GM12878 (cell line): ENCODE measurements at regions not wholly inside any gene's neighbourhood (a gene's known extent, or its start where the extent isn't known, plus 50 kb on each side); places are given as distances from the start of the nearest gene placed in this dataset.

Source experiments
- ATAC-seq: fragments of 200-7000 bp; cut with Tn5 transposase; 3 replicates; pipeline ENCODE4 v1.9.1; 2020; ENCODE audit warnings: mild to moderate bottlenecking, moderate library complexity
- BruUV-seq: library from RNA; stranded (reverse); fragments of 400-500 nt; replicated peaks from 2 replicates; lab custom pipeline; 2021; lab: Mats Ljungman, UMichigan
- CTCF ChIA-PET: fragments of 300-600 bp; sonication (Branson Sonifier 250); formaldehyde crosslinking; extraction: SDS; loops from one replicate; lab custom pipeline; 2021; ENCODE audit warnings: inconsistent platforms; lab: Yijun Ruan, JAX
- POLR2A ChIA-PET: fragments of 350-600 bp; formaldehyde crosslinking; extraction: SDS; loops from one replicate; lab custom pipeline; 2021; ENCODE audit warnings: inconsistent platforms; lab: Charles Lee
- RAD21 ChIA-PET: fragments of 300-600 bp; sonication (Branson Sonifier 250); formaldehyde crosslinking; loops from one replicate; lab custom pipeline; 2023; ENCODE audit warnings: antibody characterized with exemption; ENCODE audit not compliant: unreplicated experiment; lab: Charles Lee
- SMC1A ChIA-PET: fragments of 300-600 bp; sonication (Branson Sonifier 250); formaldehyde crosslinking; loops from one replicate; lab custom pipeline; 2023; ENCODE audit not compliant: unreplicated experiment, uncharacterized antibody; lab: Charles Lee
- DNase-seq: peaks from one replicate; pipeline ENCODE4 v3.0.0-alpha.2; 2011; ENCODE audit warnings: low read depth, low spot score
- FAIRE-seq: peaks from 3 replicates; lab custom pipeline; 2011; peaks lifted over from hg19 to GRCh38; lab: Jason Lieb, UNC
- H2AFZ ChIP-seq: 2 replicates; pipeline ENCODE4 v1.6.0; 2011; ENCODE audit warnings: low read depth, low read length, control low read depth; ENCODE audit not compliant: control insufficient read depth
- H3K27ac ChIP-seq: 2 replicates; pipeline ENCODE4 v1.5.1; 2011; ENCODE audit warnings: control low read depth; ENCODE audit not compliant: control insufficient read depth, insufficient read depth
- H3K27me3 ChIP-seq, 2 experiments: replicated peaks in 1 of 2; 2 replicates each; pipeline versions ENCODE4 v1.6.0 to v1.6.1; 2011; ENCODE audit warnings: low read length in 1 of 2; ENCODE audit not compliant: control insufficient read depth in 2 of 2, insufficient read depth in 2 of 2
- H3K36me3 ChIP-seq, 2 experiments: 2 replicates each; pipeline ENCODE4 v1.5.1; 2011; ENCODE audit warnings: low read length in 1 of 2; ENCODE audit not compliant: control insufficient read depth in 2 of 2, insufficient read depth in 2 of 2
- H3K4me1 ChIP-seq: 2 replicates; pipeline ENCODE4 v1.6.1; 2011; ENCODE audit warnings: mild to moderate bottlenecking, low read length, moderate library complexity, mixed read lengths; ENCODE audit not compliant: control insufficient read depth, insufficient read depth
- H3K4me2 ChIP-seq: 2 replicates; pipeline ENCODE4 v1.6.0; 2011; ENCODE audit warnings: control low read depth; ENCODE audit not compliant: control insufficient read depth, insufficient read depth
- H3K4me3 ChIP-seq: fragments of 200-600 bp; sonication (generic); 2 replicates; pipeline ENCODE4 v1.5.1; 2016
- H3K79me2 ChIP-seq: 2 replicates; pipeline ENCODE4 v1.6.0; 2011; ENCODE audit warnings: low read length; ENCODE audit not compliant: control insufficient read depth, insufficient read depth
- H3K9ac ChIP-seq: 2 replicates; pipeline ENCODE4 v1.8.0; 2011; ENCODE audit warnings: low read length, control low read depth, mixed read lengths; ENCODE audit not compliant: control insufficient read depth, insufficient read depth
- H3K9me3 ChIP-seq: replicated peaks from 3 replicates; pipeline ENCODE4 v1.5.1; 2011; ENCODE audit warnings: mild to moderate bottlenecking, low read length; ENCODE audit not compliant: control insufficient read depth, insufficient read depth
- H4K20me1 ChIP-seq: 2 replicates; pipeline ENCODE4 v1.6.0; 2011; ENCODE audit not compliant: control insufficient read depth, insufficient read depth
- CHD4 ChIP-seq: fragments of 200-600 bp; sonication (generic); IDR thresholded peaks from 2 replicates; pipeline ENCODE4 v1.6.1; 2016; ENCODE audit warnings: mild to moderate bottlenecking
- JUNB ChIP-seq: IDR thresholded peaks from 2 replicates; pipeline ENCODE4 v1.6.1; 2016; ENCODE audit warnings: antibody characterized with exemption, mild to moderate bottlenecking
- RAD21 ChIP-seq: IDR thresholded peaks from 2 replicates; pipeline ENCODE4 v1.6.1; 2011; ENCODE audit warnings: mild to moderate bottlenecking, low read depth, low read length, moderate library complexity; ENCODE audit not compliant: insufficient read depth
- SMC3 ChIP-seq: IDR thresholded peaks from 2 replicates; pipeline ENCODE4 v1.6.1; 2011; ENCODE audit warnings: low read length, improper control_type of control experiment, borderline replicate concordance
- YY1 ChIP-seq: IDR thresholded peaks from 2 replicates; pipeline ENCODE4 v1.6.1; 2011; ENCODE audit warnings: low read depth, mild to moderate bottlenecking, low read length
- WGBS: methylation state at CpG from one replicate; pipeline ENCODE4 v1.1.6; 2016; ENCODE audit warnings: low lambda C conversion rate; ENCODE audit not compliant: insufficient replicate concordance, insufficient coverage; ENCODE audit errors: missing lambda C conversion rate; 5-methylcytosine and 5-hydroxymethylcytosine counted together
- in situ Hi-C: fragments of 300-500 bp; cut with MboI; formaldehyde crosslinking; loops from 9 replicates; pipeline ENCODE4 v1.14.3; 2018; ENCODE audit warnings: mixed read lengths
- intact Hi-C: fragments of 100-400 bp; cut with micrococcal nuclease; formaldehyde crosslinking; loops from one replicate; pipeline ENCODE4 v1.14.2; 2022; ENCODE audit not compliant: unreplicated experiment
- TF ChIP-seq, protein P1 (sequence below): IDR thresholded peaks from 2 replicates; pipeline ENCODE4 v1.6.1; 2012; ENCODE audit warnings: low read length, inconsistent platforms
- TF ChIP-seq, protein P2 (sequence below): IDR thresholded peaks from 2 replicates; pipeline ENCODE4 v1.6.1; 2011; ENCODE audit warnings: low read depth, low read length, improper control_type of control experiment, borderline replicate concordance
- TF ChIP-seq, protein P3 (sequence below), 3 experiments: IDR thresholded peaks in 2 of 3; conservative IDR thresholded peaks in 1 of 3; 2 replicates each; pipeline ENCODE4 v1.5.1; 2011; ENCODE audit warnings: low read depth in 3 of 3, low read length in 3 of 3, mild to moderate bottlenecking in 3 of 3, control low read depth in 2 of 3, moderate library complexity in 2 of 3, inconsistent platforms in 1 of 3, mixed read lengths in 1 of 3; ENCODE audit not compliant: control insufficient read depth in 2 of 3, insufficient read depth in 1 of 3; ENCODE audit errors: extremely low read depth in 1 of 3

DNA sequence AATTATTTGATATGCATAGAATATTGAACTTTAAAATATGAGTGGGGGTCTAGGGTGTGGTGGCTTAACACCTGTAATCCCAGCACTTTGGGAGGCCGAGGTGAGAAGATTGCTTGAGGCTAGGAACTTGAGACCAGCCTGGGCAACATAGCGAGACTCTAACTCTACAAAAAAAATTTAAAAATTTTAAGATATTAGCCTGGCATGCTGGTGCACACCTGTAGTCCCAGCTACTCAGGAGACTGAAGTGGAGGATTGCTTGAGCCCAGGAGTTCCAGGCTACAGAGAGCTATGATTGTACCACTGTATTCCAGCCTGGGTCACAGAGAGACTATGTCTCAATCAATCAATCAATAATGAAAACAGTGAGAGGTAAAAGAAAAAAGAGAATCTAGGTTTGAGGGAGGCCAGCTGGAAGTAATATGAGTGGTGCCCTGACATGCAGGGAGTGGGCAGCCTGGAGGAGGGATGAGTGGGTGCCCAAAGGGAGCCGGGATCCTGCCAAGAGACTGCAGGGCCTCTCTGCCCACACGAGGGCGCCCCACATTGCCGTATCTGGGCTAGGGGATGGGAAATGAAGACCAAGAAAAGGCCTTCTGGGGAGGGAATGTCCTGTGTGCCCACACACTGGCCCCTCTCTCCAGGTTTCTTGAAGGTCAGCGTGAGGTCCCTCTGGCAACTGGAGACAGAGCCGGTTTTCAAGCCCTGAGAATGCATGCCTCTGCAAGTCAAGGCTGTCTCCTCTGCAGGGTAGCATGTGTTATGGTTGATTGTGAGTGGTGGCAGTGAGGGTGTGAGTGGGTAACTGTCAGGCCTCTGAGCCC lies 93.9 kb upstream of the PPM1J start:
- in situ Hi-C loops (loop anchor here (5.0 kb wide), 3 partner anchors 92 to 417 kb away; partner anchors contain the start of gene PPM1J), intact Hi-C loops (loop anchor here (1.0 kb wide), 2 partner anchors 72 to 233 kb away; no protein-coding TSS in a partner anchor)
- ChIA-PET SMC1A (interaction anchor here (0.5 to 13.0 kb wide), 9 partner anchors 10 to 264 kb away, joined by 3 to 178 read pairs (median 3); partner anchors contain the start of genes LRIG2 and PPM1J), POLR2A (no interaction called here), RAD21 (interaction anchor here (0.6 to 13.1 kb wide), 5 partner anchors 11 to 263 kb away, joined by 3 to 192 read pairs (median 5); partner anchors contain the start of gene PPM1J), CTCF (interaction anchor here (0.8 to 13.6 kb wide), 15 partner anchors 9 to 644 kb away, joined by 3 to 428 read pairs (median 4); partner anchors contain the start of genes LRIG2 and PPM1J)
- DNase-seq = no peak
- TF ChIP-seq, protein P1, sequence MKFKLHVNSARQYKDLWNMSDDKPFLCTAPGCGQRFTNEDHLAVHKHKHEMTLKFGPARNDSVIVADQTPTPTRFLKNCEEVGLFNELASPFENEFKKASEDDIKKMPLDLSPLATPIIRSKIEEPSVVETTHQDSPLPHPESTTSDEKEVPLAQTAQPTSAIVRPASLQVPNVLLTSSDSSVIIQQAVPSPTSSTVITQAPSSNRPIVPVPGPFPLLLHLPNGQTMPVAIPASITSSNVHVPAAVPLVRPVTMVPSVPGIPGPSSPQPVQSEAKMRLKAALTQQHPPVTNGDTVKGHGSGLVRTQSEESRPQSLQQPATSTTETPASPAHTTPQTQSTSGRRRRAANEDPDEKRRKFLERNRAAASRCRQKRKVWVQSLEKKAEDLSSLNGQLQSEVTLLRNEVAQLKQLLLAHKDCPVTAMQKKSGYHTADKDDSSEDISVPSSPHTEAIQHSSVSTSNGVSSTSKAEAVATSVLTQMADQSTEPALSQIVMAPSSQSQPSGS = no peak
- TF ChIP-seq, protein P2, sequence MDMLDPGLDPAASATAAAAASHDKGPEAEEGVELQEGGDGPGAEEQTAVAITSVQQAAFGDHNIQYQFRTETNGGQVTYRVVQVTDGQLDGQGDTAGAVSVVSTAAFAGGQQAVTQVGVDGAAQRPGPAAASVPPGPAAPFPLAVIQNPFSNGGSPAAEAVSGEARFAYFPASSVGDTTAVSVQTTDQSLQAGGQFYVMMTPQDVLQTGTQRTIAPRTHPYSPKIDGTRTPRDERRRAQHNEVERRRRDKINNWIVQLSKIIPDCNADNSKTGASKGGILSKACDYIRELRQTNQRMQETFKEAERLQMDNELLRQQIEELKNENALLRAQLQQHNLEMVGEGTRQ = no peak
- peak; percentile 72 for TF ChIP-seq SMC3
- no peak for TF ChIP-seq JUNB
- TF ChIP-seq CHD4 = no peak
- TF ChIP-seq, protein P3, sequence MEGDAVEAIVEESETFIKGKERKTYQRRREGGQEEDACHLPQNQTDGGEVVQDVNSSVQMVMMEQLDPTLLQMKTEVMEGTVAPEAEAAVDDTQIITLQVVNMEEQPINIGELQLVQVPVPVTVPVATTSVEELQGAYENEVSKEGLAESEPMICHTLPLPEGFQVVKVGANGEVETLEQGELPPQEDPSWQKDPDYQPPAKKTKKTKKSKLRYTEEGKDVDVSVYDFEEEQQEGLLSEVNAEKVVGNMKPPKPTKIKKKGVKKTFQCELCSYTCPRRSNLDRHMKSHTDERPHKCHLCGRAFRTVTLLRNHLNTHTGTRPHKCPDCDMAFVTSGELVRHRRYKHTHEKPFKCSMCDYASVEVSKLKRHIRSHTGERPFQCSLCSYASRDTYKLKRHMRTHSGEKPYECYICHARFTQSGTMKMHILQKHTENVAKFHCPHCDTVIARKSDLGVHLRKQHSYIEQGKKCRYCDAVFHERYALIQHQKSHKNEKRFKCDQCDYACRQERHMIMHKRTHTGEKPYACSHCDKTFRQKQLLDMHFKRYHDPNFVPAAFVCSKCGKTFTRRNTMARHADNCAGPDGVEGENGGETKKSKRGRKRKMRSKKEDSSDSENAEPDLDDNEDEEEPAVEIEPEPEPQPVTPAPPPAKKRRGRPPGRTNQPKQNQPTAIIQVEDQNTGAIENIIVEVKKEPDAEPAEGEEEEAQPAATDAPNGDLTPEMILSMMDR (IDR thresholded peaks at IDR 0.05 in 2 of 3, conservative IDR thresholded peaks at IDR 0.05 in 1 of 3; ENCODE audit: control insufficient read depth in 2 of 3, extremely low read depth in 1 of 3, insufficient read depth in 1 of 3, low read depth in 3 of 3, low read length in 3 of 3) = peak; percentile 86 to 96 (median 88)
- TF ChIP-seq RAD21 = peak; percentile 76
- TF ChIP-seq YY1 = 0 out of 2 replicates have a peak, but pooled peaks have one; percentile 38
- no peaks in the 10 kb centered on the region for H3K79me2 ChIP-seq
- H3K27me3 ChIP-seq = peaks cover 0 to 4% of the 10 kb centered on the region in 2 experiments; a peak in 1 of 4 replicates
- no peak overlapping the region for H3K27ac ChIP-seq
- BruUV-seq = no TSS peak
- H4K20me1 ChIP-seq = no peaks in the 10 kb centered on the region
- H3K4me3 ChIP-seq = no peak overlapping the region
- H3K9me3 ChIP-seq = no peaks in the 10 kb centered on the region
- H2AFZ ChIP-seq = no peak overlapping the region
- H3K4me1 ChIP-seq = no peaks in the 10 kb centered on the region
- no peaks in the 10 kb centered on the region for H3K36me3 ChIP-seq
- 22% methylated on average over 8 of the region's 8 CpGs for WGBS
- ATAC-seq = peak; percentile 96
- H3K4me2 ChIP-seq = no peak overlapping the region
- peak; percentile 92 for FAIRE-seq
- H3K9ac ChIP-seq = no peak overlapping the region
